GM12865 (cell line): ENCODE measurements at regions not wholly inside any gene's neighbourhood (a gene's known extent, or its start where the extent isn't known, plus 50 kb on each side); places are given as distances from the start of the nearest gene placed in this dataset.

ENCODE experiments used
- DNase-seq: peaks from one replicate; pipeline ENCODE4 v3.0.0; 2010; ENCODE audit warnings: low read depth
- H3K4me3 ChIP-seq: 2 replicates; pipeline ENCODE4 v1.5.1; 2011; ENCODE audit warnings: mild to moderate bottlenecking, low read depth, low read length, control low read depth
- TF ChIP-seq, protein P1 (sequence below): IDR thresholded peaks from 2 replicates; pipeline ENCODE4 v1.5.1; 2011; ENCODE audit warnings: low read length, control low read depth, low read depth, inconsistent platforms; ENCODE audit not compliant: insufficient read depth; ENCODE audit errors: missing control alignments

DNA sequence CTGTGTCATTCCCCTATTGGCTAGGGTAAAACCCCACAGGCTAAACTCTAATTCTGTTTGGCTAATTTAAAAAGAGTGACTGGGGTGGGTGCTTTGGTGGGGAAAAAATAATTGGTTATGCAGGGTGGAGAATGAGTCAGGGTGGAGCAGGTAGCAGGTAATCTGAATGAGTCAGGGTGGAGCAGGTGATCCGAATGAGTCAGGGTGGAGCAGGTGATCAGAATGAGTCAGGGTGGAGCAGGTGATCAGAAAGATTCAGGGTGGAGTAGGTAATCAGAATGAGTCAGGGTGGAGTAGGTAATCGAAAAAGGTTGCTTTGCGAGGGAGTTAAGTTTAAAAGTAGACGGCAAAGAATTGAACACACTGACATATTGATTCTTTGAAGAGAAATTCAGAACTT lies 1218.8 kb upstream of the ATXN8OS start:
- TF ChIP-seq, protein P1, sequence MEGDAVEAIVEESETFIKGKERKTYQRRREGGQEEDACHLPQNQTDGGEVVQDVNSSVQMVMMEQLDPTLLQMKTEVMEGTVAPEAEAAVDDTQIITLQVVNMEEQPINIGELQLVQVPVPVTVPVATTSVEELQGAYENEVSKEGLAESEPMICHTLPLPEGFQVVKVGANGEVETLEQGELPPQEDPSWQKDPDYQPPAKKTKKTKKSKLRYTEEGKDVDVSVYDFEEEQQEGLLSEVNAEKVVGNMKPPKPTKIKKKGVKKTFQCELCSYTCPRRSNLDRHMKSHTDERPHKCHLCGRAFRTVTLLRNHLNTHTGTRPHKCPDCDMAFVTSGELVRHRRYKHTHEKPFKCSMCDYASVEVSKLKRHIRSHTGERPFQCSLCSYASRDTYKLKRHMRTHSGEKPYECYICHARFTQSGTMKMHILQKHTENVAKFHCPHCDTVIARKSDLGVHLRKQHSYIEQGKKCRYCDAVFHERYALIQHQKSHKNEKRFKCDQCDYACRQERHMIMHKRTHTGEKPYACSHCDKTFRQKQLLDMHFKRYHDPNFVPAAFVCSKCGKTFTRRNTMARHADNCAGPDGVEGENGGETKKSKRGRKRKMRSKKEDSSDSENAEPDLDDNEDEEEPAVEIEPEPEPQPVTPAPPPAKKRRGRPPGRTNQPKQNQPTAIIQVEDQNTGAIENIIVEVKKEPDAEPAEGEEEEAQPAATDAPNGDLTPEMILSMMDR, result no peak
- no peak for DNase-seq
- H3K4me3 ChIP-seq, result no peak overlapping the region

DNA sequence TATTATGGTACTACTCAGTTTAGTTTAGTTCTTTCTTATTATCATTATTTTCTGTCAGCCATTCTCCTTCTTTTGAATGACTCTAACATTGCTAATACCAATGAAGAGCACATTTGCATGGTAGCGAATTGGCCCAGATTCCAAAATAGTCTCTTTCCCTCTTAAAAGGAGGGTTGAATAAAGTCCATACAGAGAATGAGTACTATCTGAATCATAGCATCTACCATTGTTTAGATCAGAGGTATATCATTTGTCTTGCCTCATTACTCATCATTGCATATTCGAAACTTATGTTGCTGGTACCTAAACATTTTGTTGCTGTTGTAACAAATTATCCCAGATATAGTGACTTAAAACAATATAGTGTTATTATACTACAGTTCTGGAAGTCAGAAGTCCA lies 1235.3 kb upstream of the ATXN8OS start:
- no peak overlapping the region for H3K4me3 ChIP-seq
- DNase-seq, result no peak
- TF ChIP-seq, protein P1, result no peak

DNA sequence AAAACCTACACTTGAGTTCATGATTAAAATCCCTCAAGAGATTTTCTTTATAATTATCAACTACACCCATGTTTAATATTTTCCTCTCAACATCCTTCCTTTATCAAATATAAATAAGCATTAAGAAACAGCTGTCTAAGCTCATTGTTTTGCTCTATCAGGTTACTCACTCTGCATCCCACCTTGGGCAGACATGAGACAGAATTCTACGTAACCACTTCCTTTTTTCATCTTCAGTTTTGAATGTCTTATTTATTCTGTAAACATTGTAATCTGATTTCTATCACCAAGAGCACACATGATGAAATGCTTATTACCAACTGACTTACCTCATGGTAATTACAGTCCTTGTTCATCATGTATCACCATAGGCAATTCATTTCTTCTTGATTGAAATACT lies 1256.6 kb upstream of the ATXN8OS start:
- TF ChIP-seq, protein P1, result no peak
- H3K4me3 ChIP-seq, result no peak overlapping the region
- no peak for DNase-seq

DNA sequence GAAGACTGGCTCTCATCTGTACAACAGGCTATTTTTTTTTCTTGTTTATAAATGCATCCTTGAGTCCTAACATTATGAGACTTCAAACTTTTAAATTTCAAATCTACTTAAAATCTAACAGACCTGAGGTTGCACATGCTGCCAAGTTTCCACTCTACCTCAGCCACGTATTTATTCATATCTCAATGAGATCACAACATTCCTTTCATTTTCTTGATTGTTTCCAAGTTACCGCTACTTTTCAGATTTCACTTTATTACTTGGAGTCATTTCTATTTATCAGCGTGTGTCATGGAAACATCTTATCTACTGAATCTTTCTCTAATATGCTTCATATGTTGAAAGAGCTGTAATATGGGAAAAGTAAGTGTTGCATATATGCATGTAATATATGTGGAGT lies 1257.5 kb upstream of the ATXN8OS start:
- no peak overlapping the region for H3K4me3 ChIP-seq
- TF ChIP-seq, protein P1, result no peak
- DNase-seq, result no peak

DNA sequence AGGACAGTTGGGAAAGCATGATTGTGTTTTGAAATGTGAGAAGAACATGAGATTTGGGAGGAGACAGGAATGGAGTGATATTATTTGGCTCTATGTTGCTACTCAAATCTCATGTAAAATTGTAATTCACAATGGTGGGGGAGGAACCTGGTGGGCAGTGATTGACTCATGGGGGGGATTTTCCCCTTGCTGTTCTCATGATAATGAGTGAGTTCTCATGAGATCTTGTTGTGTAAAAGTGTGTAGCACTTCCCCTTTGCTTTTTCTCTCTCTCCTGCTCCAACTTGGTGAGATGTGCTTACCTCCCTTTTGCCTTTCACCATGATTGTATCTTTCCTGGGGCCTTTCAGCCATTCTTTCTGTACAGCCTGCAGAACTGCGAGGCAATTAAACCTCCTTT lies 1261.0 kb upstream of the ATXN8OS start:
- TF ChIP-seq, protein P1, result no peak
- H3K4me3 ChIP-seq, result no peak overlapping the region
- no peak for DNase-seq

DNA sequence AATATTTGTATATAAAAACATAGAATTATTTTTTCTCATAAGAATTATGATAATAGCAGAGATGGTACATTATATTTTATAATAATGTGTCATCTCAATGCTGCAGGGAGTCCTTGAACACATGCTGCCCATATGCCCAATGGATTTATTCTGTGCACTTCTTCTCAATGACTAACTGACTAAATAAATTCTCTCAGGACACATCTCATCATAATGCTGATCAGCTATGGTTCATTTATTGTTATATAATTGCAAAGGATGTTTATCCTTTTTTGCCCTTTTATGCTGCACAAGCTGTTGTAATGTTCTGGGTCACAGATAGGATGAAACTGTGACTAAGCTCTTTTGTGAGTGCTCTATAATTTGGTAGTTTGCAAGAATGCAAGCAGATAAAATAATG lies 1273.3 kb upstream of the ATXN8OS start:
- TF ChIP-seq, protein P1, result no peak
- DNase-seq, result no peak
- H3K4me3 ChIP-seq, result no peak overlapping the region

DNA sequence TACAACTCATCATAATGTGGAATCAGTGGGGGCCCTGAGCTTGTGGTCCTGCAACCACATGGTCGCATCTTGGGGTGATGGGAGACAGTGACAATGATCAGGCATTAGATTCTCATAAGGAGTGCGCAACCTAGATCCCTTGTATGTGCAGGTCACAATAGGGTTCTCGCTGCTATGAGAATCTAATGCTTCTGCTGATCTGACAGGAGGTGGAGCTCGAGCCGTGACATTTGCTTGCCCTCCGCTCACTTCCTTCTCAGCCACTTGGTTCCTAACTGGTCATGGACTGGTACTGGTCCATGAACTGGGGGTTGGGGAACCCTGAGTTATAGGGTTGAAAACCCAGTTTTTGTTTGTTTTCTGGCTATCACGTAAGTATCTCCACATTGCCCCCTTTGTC lies 1290.9 kb upstream of the ATXN8OS start:
- DNase-seq, result no peak
- TF ChIP-seq, protein P1, result no peak
- H3K4me3 ChIP-seq, result no peak overlapping the region
